Fibroblast of villous mesenchyme (primary cell): ENCODE measurements at regions not wholly inside any gene's neighbourhood (a gene's known extent, or its start where the extent isn't known, plus 50 kb on each side); places are given as distances from the start of the nearest gene placed in this dataset.

ENCODE experiments used
- DNase-seq: peaks from one replicate; pipeline ENCODE4 v3.0.0-alpha.2; 2010; ENCODE audit warnings: low read depth
- H3K4me3 ChIP-seq: 2 replicates; pipeline ENCODE4 v1.5.1; 2011; ENCODE audit warnings: low read depth, mild to moderate bottlenecking, low read length
- TF ChIP-seq, protein P1 (sequence below): IDR thresholded peaks from 2 replicates; pipeline ENCODE4 v1.5.1; 2012; ENCODE audit warnings: low read depth, mild to moderate bottlenecking, low read length; ENCODE audit not compliant: insufficient read depth

DNA sequence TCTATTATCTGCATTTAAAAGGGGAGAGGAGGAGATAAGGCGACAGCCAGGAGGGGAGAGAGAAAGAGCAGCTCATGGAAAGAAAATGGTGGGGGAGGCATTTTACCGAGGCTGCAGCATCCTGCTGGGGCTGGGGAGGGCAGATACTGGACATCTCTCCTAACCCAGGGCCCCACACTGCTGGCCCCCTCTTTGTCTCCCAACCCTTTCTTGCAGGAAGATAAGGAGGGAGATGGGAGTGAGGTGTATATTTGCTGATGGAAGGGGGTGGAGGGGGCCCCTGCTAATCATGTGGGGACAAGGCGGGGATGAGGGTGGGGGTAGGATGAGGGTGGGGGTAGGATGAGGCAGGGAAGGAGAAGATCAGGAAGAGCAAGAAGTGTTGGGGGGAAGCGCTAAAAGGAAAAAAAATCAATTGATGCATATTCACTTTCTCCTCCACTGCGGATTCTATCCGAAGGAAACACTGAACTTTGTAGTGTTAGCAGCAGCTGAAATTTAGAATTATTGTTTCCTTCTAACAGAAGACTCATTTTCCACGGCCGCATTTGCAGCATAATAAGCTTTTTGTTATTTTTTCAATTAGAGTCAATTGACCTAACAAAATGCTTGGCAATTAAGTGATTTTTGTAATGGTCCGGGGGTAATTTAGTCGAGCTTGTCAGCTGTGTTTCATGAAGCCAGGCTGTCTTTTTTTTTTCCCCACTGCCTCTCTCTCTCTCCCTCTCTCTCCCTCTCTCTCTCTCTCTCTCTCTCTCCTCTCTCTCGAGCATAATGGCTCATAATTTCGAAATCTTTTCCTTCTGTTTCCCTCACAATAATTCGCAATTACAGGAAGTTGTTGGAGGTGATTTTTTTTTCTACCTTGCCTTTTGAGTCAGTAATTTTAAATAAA is 1134.6 kb downstream of the BCL11B start:
- TF ChIP-seq, protein P1, sequence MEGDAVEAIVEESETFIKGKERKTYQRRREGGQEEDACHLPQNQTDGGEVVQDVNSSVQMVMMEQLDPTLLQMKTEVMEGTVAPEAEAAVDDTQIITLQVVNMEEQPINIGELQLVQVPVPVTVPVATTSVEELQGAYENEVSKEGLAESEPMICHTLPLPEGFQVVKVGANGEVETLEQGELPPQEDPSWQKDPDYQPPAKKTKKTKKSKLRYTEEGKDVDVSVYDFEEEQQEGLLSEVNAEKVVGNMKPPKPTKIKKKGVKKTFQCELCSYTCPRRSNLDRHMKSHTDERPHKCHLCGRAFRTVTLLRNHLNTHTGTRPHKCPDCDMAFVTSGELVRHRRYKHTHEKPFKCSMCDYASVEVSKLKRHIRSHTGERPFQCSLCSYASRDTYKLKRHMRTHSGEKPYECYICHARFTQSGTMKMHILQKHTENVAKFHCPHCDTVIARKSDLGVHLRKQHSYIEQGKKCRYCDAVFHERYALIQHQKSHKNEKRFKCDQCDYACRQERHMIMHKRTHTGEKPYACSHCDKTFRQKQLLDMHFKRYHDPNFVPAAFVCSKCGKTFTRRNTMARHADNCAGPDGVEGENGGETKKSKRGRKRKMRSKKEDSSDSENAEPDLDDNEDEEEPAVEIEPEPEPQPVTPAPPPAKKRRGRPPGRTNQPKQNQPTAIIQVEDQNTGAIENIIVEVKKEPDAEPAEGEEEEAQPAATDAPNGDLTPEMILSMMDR: no peak
- DNase-seq: no peak
- H3K4me3 ChIP-seq: no peak overlapping the region

DNA sequence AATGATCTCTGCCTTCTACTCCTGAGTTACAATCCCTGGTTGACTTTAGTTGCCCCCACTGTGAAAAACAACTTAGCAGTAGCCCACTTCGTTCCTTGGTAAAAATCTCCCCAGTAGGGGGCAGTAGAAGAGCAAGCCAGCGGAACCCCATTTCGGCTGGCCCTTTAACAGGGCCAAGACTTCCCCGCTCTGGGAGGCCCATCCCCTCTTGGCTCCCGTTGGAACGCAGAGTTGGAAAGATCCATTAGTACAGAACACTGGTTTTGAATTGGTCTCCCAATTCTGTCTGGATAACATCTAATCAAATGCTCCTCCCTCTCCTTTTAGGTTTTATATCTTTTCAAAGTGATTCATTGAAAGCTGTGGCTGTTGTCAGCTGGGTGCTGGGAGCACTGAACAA is 1133.3 kb downstream of the BCL11B start:
- H3K4me3 ChIP-seq: no peak overlapping the region
- TF ChIP-seq, protein P1: no peak
- no peak for DNase-seq

- TF ChIP-seq, protein P1: no peak
- H3K4me3 ChIP-seq: no peak overlapping the region
- no peak for DNase-seq
These were observed 1131.0 kb downstream of the BCL11B start for GRCh38 chr14:98140862-98141530.

DNA sequence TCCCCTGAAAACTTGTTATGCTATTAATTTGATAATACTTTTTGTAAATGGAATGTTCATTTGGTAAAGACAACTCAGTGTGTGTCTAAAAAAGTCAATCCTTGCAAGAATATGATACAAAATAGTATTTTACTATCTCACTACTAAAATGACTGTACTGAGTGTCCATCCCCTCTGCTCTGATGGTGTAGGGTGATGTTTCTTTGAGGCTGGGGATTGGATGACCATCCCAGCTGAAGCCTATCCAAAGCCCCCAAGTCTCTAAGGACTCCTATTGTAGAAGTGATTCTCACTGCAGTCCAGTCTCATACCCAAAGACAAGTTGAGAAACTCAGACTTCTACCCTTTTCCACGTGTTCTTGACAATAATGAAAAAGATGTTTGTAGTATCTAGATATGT is 1128.4 kb downstream of the BCL11B start:
- TF ChIP-seq, protein P1: no peak
- no peak overlapping the region for H3K4me3 ChIP-seq
- no peak for DNase-seq

- DNase-seq: no peak
- no peak overlapping the region for H3K4me3 ChIP-seq
- TF ChIP-seq, protein P1: no peak
These were observed 1127.0 kb downstream of the BCL11B start for GRCh38 chr14:98144964-98145363.

DNA sequence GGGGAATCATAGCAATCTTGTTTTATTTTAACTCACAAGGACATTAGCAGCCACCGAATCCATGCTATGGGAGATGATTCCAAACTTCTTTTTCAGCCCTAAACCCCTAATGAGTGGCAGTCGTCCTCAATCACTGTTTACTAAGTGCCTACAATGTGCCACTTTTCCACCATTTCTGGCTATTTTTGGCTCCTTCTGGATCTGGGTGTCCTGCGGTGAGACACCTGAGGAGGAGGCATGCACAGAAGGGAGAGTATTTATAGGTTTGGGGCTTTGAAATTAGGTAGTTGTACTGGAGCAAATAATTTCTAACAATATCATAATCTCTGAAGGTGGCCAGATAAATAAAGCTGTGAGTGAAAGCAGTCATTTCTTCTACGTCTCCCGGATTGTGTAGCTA is 1125.6 kb downstream of the BCL11B start:
- TF ChIP-seq, protein P1: no peak
- no peak overlapping the region for H3K4me3 ChIP-seq
- DNase-seq: no peak
